HFFc6 (cell line): ENCODE measurements at regions not wholly inside any gene's neighbourhood (a gene's known extent, or its start where the extent isn't known, plus 50 kb on each side); places are given as distances from the start of the nearest gene placed in this dataset.
"Not testable (repeated sequence)": the region's sequence is repeated elsewhere in the genome, so short reads cannot be mapped to it uniquely, and the experiment has no call there.

Experiments
- DNase-seq: peaks from one replicate; pipeline ENCODE4 v3.0.0-alpha.2; 2018
- H3K27ac Mint-ChIP-seq: 2 replicates; pipeline ENCODE4 v1.8.0; 2020; ENCODE audit warnings: mild to moderate bottlenecking, mixed read lengths
- H3K27me3 Mint-ChIP-seq: 2 replicates; pipeline ENCODE4 v1.8.0; 2021; ENCODE audit warnings: mild to moderate bottlenecking, moderate library complexity, mixed read lengths; ENCODE audit not compliant: insufficient read depth
- H3K36me3 Mint-ChIP-seq: 2 replicates; pipeline ENCODE4 v1.8.0; 2021; ENCODE audit warnings: low read depth, mixed read lengths
- H3K4me1 Mint-ChIP-seq: 2 replicates; pipeline ENCODE4 v1.8.0; 2020; ENCODE audit warnings: low read depth, mixed read lengths
- H3K4me3 Mint-ChIP-seq: 2 replicates; pipeline ENCODE4 v1.8.0; 2020; ENCODE audit warnings: mild to moderate bottlenecking, moderate library complexity, mixed read lengths
- H3K9me3 Mint-ChIP-seq: 2 replicates; pipeline ENCODE4 v1.8.0; 2020; ENCODE audit warnings: mild to moderate bottlenecking, mixed read lengths
- CTCF ChIP-seq: fragments of 200-600 bp; sonication (generic); IDR thresholded peaks from 2 replicates; pipeline ENCODE4 v1.5.0; 2021; ENCODE audit warnings: antibody characterized with exemption, mild to moderate bottlenecking

GRCh38 chr6:897528-898207 lies 204.7 kb upstream of the EXOC2 start:
- H3K4me1 Mint-ChIP-seq: no peaks in the 10 kb centered on the region
- no peaks in the 10 kb centered on the region for H3K36me3 Mint-ChIP-seq
- H3K27me3 Mint-ChIP-seq: peaks cover 28% of the 10 kb centered on the region
- H3K9me3 Mint-ChIP-seq: no peaks in the 10 kb centered on the region
- no peak overlapping the region for H3K27ac Mint-ChIP-seq
- DNase-seq: no peak
- no peak overlapping the region for H3K4me3 Mint-ChIP-seq
- TF ChIP-seq CTCF: no peak

- Mint-ChIP-seq H3K9me3 (no peaks in the 10 kb centered on the region), H3K27ac (no peak overlapping the region), H3K4me1 (no peaks in the 10 kb centered on the region), H3K4me3 (no peak overlapping the region), H3K27me3 (peaks cover 27% of the 10 kb centered on the region), H3K36me3 (no peaks in the 10 kb centered on the region)
- TF ChIP-seq CTCF: peak; percentile 52
- DNase-seq: no peak
Observed at GRCh38 chr6:894274-894673, 201.3 kb upstream of the EXOC2 start.

- no peak overlapping the region for H3K4me3 Mint-ChIP-seq
- no peaks in the 10 kb centered on the region for H3K36me3 Mint-ChIP-seq
- no peak overlapping the region for H3K27ac Mint-ChIP-seq
- DNase-seq: no peak
- no peaks in the 10 kb centered on the region for H3K4me1 Mint-ChIP-seq
- H3K9me3 Mint-ChIP-seq: no peaks in the 10 kb centered on the region
- no peak for TF ChIP-seq CTCF
- peaks cover 19% of the 10 kb centered on the region for H3K27me3 Mint-ChIP-seq
Observed at GRCh38 chr6:890995-891394, 198.1 kb upstream of the EXOC2 start.

GRCh38 chr6:890201-890600 lies 197.3 kb upstream of the EXOC2 start:
- Mint-ChIP-seq H3K9me3 (no peaks in the 10 kb centered on the region), H3K27me3 (peaks cover 11% of the 10 kb centered on the region), H3K36me3 (no peaks in the 10 kb centered on the region), H3K27ac (no peak overlapping the region), H3K4me1 (no peaks in the 10 kb centered on the region), H3K4me3 (no peak overlapping the region)
- no peak for TF ChIP-seq CTCF
- DNase-seq: no peak

- H3K36me3 Mint-ChIP-seq: no peaks in the 10 kb centered on the region
- H3K27ac Mint-ChIP-seq: no peak overlapping the region
- no peak overlapping the region for H3K4me3 Mint-ChIP-seq
- H3K4me1 Mint-ChIP-seq: no peaks in the 10 kb centered on the region
- no peak for TF ChIP-seq CTCF
- H3K27me3 Mint-ChIP-seq: peaks cover 17% of the 10 kb centered on the region
- no peaks in the 10 kb centered on the region for H3K9me3 Mint-ChIP-seq
- no peak for DNase-seq
Observed at GRCh38 chr6:887583-888235, 194.8 kb upstream of the EXOC2 start.

GRCh38 chr6:886116-886515 lies 193.2 kb upstream of the EXOC2 start:
- peaks cover 13% of the 10 kb centered on the region for H3K27me3 Mint-ChIP-seq
- not testable (repeated sequence) for H3K4me3 Mint-ChIP-seq

More at GRCh38 chr6:886116-886515, 193.2 kb upstream of the EXOC2 start:
- not testable (repeated sequence) for H3K9me3 Mint-ChIP-seq, DNase-seq, H3K4me1 Mint-ChIP-seq, H3K36me3 Mint-ChIP-seq, H3K27ac Mint-ChIP-seq
